IMR-90 (cell line): ENCODE measurements at regions not wholly inside any gene's neighbourhood (a gene's known extent, or its start where the extent isn't known, plus 50 kb on each side); places are given as distances from the start of the nearest gene placed in this dataset.

ENCODE experiments used
- ATAC-seq: fragments of 200-7000 bp; cut with Tn5 transposase; 2 replicates; pipeline ENCODE4 v1.9.1; 2020; ENCODE audit warnings: low read depth, mild to moderate bottlenecking, moderate library complexity
- BruUV-seq: library from RNA; stranded (reverse); fragments of 400-500 nt; replicated peaks from 2 replicates; lab custom pipeline; 2021; lab: Mats Ljungman, UMichigan
- CTCF ChIA-PET: fragments of 300-600 bp; formaldehyde crosslinking; extraction: SDS; loops from one replicate; lab custom pipeline; 2021; ENCODE audit warnings: antibody characterized with exemption; lab: Yijun Ruan, JAX
- POLR2A ChIA-PET: fragments of 300-600 bp; sonication (Branson Sonifier 250); formaldehyde crosslinking; loops from one replicate; lab custom pipeline; 2022; ENCODE audit warnings: antibody characterized with exemption; ENCODE audit not compliant: unreplicated experiment; lab: Charles Lee
- DNase-seq: peaks from one replicate; pipeline ENCODE4 v3.0.0; 2013
- H2AFZ ChIP-seq: replicated peaks from 2 replicates; pipeline ENCODE3; 2013; ENCODE audit warnings: low read length, mild to moderate bottlenecking; ENCODE audit not compliant: poor library complexity
- H2AK5ac ChIP-seq: 2 replicates; pipeline ENCODE4 v1.6.1; 2013; ENCODE audit warnings: low read depth, low read length, inconsistent platforms
- H2AK9ac ChIP-seq: replicated peaks from 2 replicates; pipeline ENCODE3; 2013; ENCODE audit warnings: mild to moderate bottlenecking, low read depth, low read length, moderate library complexity; ENCODE audit not compliant: poor library complexity
- H2BK120ac ChIP-seq: 2 replicates; pipeline ENCODE4 v1.6.1; 2013; ENCODE audit warnings: low read depth, low read length, inconsistent platforms
- H2BK15ac ChIP-seq: 3 replicates; pipeline ENCODE4 v1.6.1; 2013; ENCODE audit warnings: low read depth, low read length, inconsistent platforms
- H2BK20ac ChIP-seq: 2 replicates; pipeline ENCODE4 v1.6.1; 2013; ENCODE audit warnings: low read depth, mild to moderate bottlenecking, inconsistent platforms, low read length, moderate library complexity
- H2BK5ac ChIP-seq: 2 replicates; pipeline ENCODE4 v1.6.1; 2013; ENCODE audit warnings: mild to moderate bottlenecking, low read depth, low read length, inconsistent platforms; ENCODE audit not compliant: poor library complexity, severe bottlenecking
- H3K14ac ChIP-seq: replicated peaks from 2 replicates; pipeline ENCODE4 v1.6.1; 2013; ENCODE audit warnings: low read depth, low read length, inconsistent platforms
- H3K18ac ChIP-seq: 2 replicates; pipeline ENCODE4 v1.6.1; 2013; ENCODE audit warnings: low read depth, low read length, control low read depth
- H3K23ac ChIP-seq: 2 replicates; pipeline ENCODE4 v1.6.1; 2013; ENCODE audit warnings: low read depth, low read length, inconsistent platforms
- H3K27ac ChIP-seq: 2 replicates; pipeline ENCODE4 v1.5.1; 2013; ENCODE audit warnings: mild to moderate bottlenecking, control low read depth, low read length; ENCODE audit not compliant: insufficient read depth
- H3K27me3 ChIP-seq: 2 replicates; pipeline ENCODE4 v1.6.1; 2013; ENCODE audit warnings: low read length; ENCODE audit not compliant: control insufficient read depth, insufficient read depth
- H3K36me3 ChIP-seq: 2 replicates; pipeline ENCODE4 v1.6.1; 2013; ENCODE audit warnings: low read length, mixed read lengths; ENCODE audit not compliant: control insufficient read depth, insufficient read depth
- H3K4ac ChIP-seq: 2 replicates; pipeline ENCODE4 v1.6.1; 2013; ENCODE audit warnings: low read depth, low read length, inconsistent platforms
- H3K4me1 ChIP-seq: 2 replicates; pipeline ENCODE4 v1.6.1; 2013; ENCODE audit warnings: low read length, mixed read lengths; ENCODE audit not compliant: control insufficient read depth, insufficient read depth
- H3K4me2 ChIP-seq: 2 replicates; pipeline ENCODE4 v1.6.1; 2013; ENCODE audit warnings: low read depth, mild to moderate bottlenecking, control low read depth, low read length, moderate library complexity
- H3K4me3 ChIP-seq: 2 replicates; pipeline ENCODE4 v1.5.1; 2013; ENCODE audit warnings: low read depth, mild to moderate bottlenecking, control low read depth, low read length, moderate library complexity; ENCODE audit not compliant: insufficient read depth
- H3K56ac ChIP-seq: 2 replicates; pipeline ENCODE4 v1.6.1; 2013; ENCODE audit warnings: low read length, inconsistent platforms; ENCODE audit not compliant: insufficient read depth; ENCODE audit errors: extremely low read depth
- H3K79me1 ChIP-seq, 2 experiments: 2 replicates each; pipeline ENCODE4 v1.6.1; 2013; ENCODE audit warnings: low read length in 2 of 2, inconsistent platforms in 1 of 2, low read depth in 1 of 2
- H3K9ac ChIP-seq: 2 replicates; pipeline ENCODE4 v1.6.1; 2013; ENCODE audit warnings: low read depth, low read length, control low read depth
- H3K9me1 ChIP-seq: 2 replicates; pipeline ENCODE4 v1.6.1; 2013; ENCODE audit warnings: low read length, inconsistent platforms; ENCODE audit not compliant: insufficient read depth
- H3K9me3 ChIP-seq: 2 replicates; pipeline ENCODE4 v1.6.1; 2013; ENCODE audit warnings: low read length; ENCODE audit not compliant: control insufficient read depth, insufficient read depth
- H4K20me1 ChIP-seq: 2 replicates; pipeline ENCODE4 v1.6.1; 2013; ENCODE audit warnings: low read length, inconsistent platforms; ENCODE audit not compliant: insufficient read depth
- H4K5ac ChIP-seq: 2 replicates; pipeline ENCODE4 v1.6.1; 2013; ENCODE audit warnings: mild to moderate bottlenecking, low read depth, low read length, control low read depth
- H4K8ac ChIP-seq, 2 experiments: 2 replicates each; pipeline ENCODE4 v1.6.1; 2013; ENCODE audit warnings: low read depth in 2 of 2, low read length in 2 of 2, control low read depth in 1 of 2, inconsistent platforms in 1 of 2
- H4K91ac ChIP-seq: 2 replicates; pipeline ENCODE4 v1.6.1; 2013; ENCODE audit warnings: low read depth, low read length, inconsistent platforms; ENCODE audit not compliant: insufficient read depth
- CEBPB ChIP-seq: IDR thresholded peaks from 2 replicates; pipeline ENCODE4 v1.6.1; 2012; ENCODE audit warnings: low read depth, low read length, improper control_type of control experiment
- CHD1 ChIP-seq: IDR thresholded peaks from 2 replicates; pipeline ENCODE4 v1.6.1; 2012; ENCODE audit warnings: low read depth, low read length, improper control_type of control experiment
- CTCF ChIP-seq: conservative IDR thresholded peaks from 2 replicates; pipeline ENCODE4 v1.5.1; 2012; ENCODE audit warnings: mild to moderate bottlenecking, low read depth, low read length, improper control_type of control experiment
- ELK1 ChIP-seq: fragments of 150-350 bp; IDR thresholded peaks from 2 replicates; pipeline ENCODE4 v1.6.1; 2016; ENCODE audit warnings: low read depth, mild to moderate bottlenecking, low read length, moderate library complexity, borderline replicate concordance
- FOS ChIP-seq: fragments of 150-350 bp; IDR thresholded peaks from 2 replicates; pipeline ENCODE4 v1.6.1; 2016; ENCODE audit warnings: low read depth, low read length
- MAFK ChIP-seq: IDR thresholded peaks from 2 replicates; pipeline ENCODE4 v1.6.1; 2012; ENCODE audit warnings: low read depth, low read length, improper control_type of control experiment
- MAZ ChIP-seq: IDR thresholded peaks from 2 replicates; pipeline ENCODE4 v1.6.1; 2012; ENCODE audit warnings: low read depth, mild to moderate bottlenecking, low read length, improper control_type of control experiment, moderate library complexity, borderline replicate concordance
- MXI1 ChIP-seq: IDR thresholded peaks from 2 replicates; pipeline ENCODE4 v1.6.1; 2012; ENCODE audit warnings: low read depth, mild to moderate bottlenecking, low read length, moderate library complexity, borderline replicate concordance
- NFE2L2 ChIP-seq: fragments of 150-350 bp; IDR thresholded peaks from 2 replicates; pipeline ENCODE4 v1.6.1; 2016; ENCODE audit warnings: low read depth, mild to moderate bottlenecking, low read length
- POLR2A ChIP-seq: IDR thresholded peaks from 2 replicates; pipeline ENCODE4 v1.6.1; 2012; ENCODE audit warnings: mild to moderate bottlenecking, low read depth, low read length
- RAD21 ChIP-seq: IDR thresholded peaks from 2 replicates; pipeline ENCODE4 v1.6.1; 2012; ENCODE audit warnings: low read length, improper control_type of control experiment
- RCOR1 ChIP-seq: IDR thresholded peaks from 2 replicates; pipeline ENCODE4 v1.6.1; 2012; ENCODE audit warnings: mild to moderate bottlenecking, low read length, improper control_type of control experiment; ENCODE audit not compliant: insufficient replicate concordance
- RFX5 ChIP-seq: IDR thresholded peaks from 2 replicates; pipeline ENCODE4 v1.8.0; 2012; ENCODE audit warnings: low read depth, mild to moderate bottlenecking, low read length, moderate library complexity
- SMC3 ChIP-seq: fragments of 150-350 bp; IDR thresholded peaks from 2 replicates; pipeline ENCODE4 v1.6.1; 2016; ENCODE audit warnings: low read depth, mild to moderate bottlenecking, antibody characterized with exemption, low read length, moderate library complexity
- WGBS, 2 experiments: methylation state at CpG; one replicate each; pipeline versions ENCODE4 v1.1.5 to v1.1.7; 2013; ENCODE audit warnings: missing lambda C conversion rate in 2 of 2; ENCODE audit not compliant: insufficient read length in 1 of 2; ENCODE audit errors: extremely low coverage in 2 of 2; 5-methylcytosine and 5-hydroxymethylcytosine counted together
- dilution Hi-C: fragments of 300-500 bp; cut with HindIII; formaldehyde crosslinking; loops from one replicate; pipeline ENCODE4 v1.14.3; 2018; ENCODE audit warnings: low sequenced_read_pairs; ENCODE audit not compliant: unreplicated experiment
- in situ Hi-C: fragments of 300-500 bp; cut with MboI; formaldehyde crosslinking; loops from 3 replicates; pipeline ENCODE4 v1.14.3; 2019; ENCODE audit warnings: low sequenced_read_pairs, inconsistent platforms, mixed read lengths
- intact Hi-C: fragments of 100-400 bp; cut with micrococcal nuclease; formaldehyde crosslinking; loops from 2 replicates; pipeline ENCODE4 v1.10.0; 2022

GRCh38 chr2:167613471-167613870, 633.9 kb downstream of the STK39 start:
- H3K18ac ChIP-seq, result no peak overlapping the region
- dilution Hi-C loops (no loop called here), in situ Hi-C loops (no loop called here), intact Hi-C loops (no loop called here)
- CTCF ChIA-PET, result no interaction called here
- no peak overlapping the region for H2BK15ac ChIP-seq
- H2BK120ac ChIP-seq, result no peak overlapping the region
- no peaks in the 10 kb centered on the region for H4K20me1 ChIP-seq
- H3K9me3 ChIP-seq, result no peaks in the 10 kb centered on the region; the same call in 1 of the 2 replicates
- H3K9ac ChIP-seq, result no peak overlapping the region
- H2BK20ac ChIP-seq, result no peak overlapping the region
- no TSS peak for BruUV-seq
- no peak overlapping the region for H3K27ac ChIP-seq
- H3K4me1 ChIP-seq, result no peaks in the 10 kb centered on the region
- no peaks in the 10 kb centered on the region for H3K79me1 ChIP-seq
- TF ChIP-seq ELK1, result no peak
- TF ChIP-seq RAD21, result no peak
- no peak for TF ChIP-seq RCOR1
- TF ChIP-seq POLR2A, result no peak
- TF ChIP-seq FOS, result no peak
- TF ChIP-seq MAFK, result no peak
- no peak for TF ChIP-seq CEBPB
- TF ChIP-seq MXI1, result no peak
- no peak for TF ChIP-seq CHD1
- no peak for TF ChIP-seq RFX5
- no peak for TF ChIP-seq SMC3
- no peak for TF ChIP-seq CTCF
- no peak for TF ChIP-seq NFE2L2
- TF ChIP-seq MAZ, result no peak
- no peak overlapping the region for H4K91ac ChIP-seq
- no CpG with 5 or more reads among the region's 1 CpG for WGBS, 2 experiments
- H3K4me3 ChIP-seq, result no peak overlapping the region
- no peaks in the 10 kb centered on the region for H3K27me3 ChIP-seq
- no peak overlapping the region for H2AK5ac ChIP-seq
- H3K36me3 ChIP-seq, result no peaks in the 10 kb centered on the region
- no peak overlapping the region for H3K56ac ChIP-seq
- H3K9me1 ChIP-seq, result no peaks in the 10 kb centered on the region
- no peak overlapping the region for H3K4ac ChIP-seq
- POLR2A ChIA-PET, result no interaction called here
- H3K23ac ChIP-seq, result no peak overlapping the region
- H2BK5ac ChIP-seq, result no peak overlapping the region
- no peak overlapping the region for H4K5ac ChIP-seq
- H2AK9ac ChIP-seq, result no peak overlapping the region
- H4K8ac ChIP-seq, result no peak overlapping the region
- no peak overlapping the region for H3K4me2 ChIP-seq
- ATAC-seq, result no peak
- H2AFZ ChIP-seq, result no peak overlapping the region
- DNase-seq, result no peak
- no peak overlapping the region for H3K14ac ChIP-seq
